Effector memory CD4-positive, alpha-beta T cell (primary cell): ENCODE measurements at regions not wholly inside any gene's neighbourhood (a gene's known extent, or its start where the extent isn't known, plus 50 kb on each side); places are given as distances from the start of the nearest gene placed in this dataset.
"Not testable (repeated sequence)": the region's sequence is repeated elsewhere in the genome, so short reads cannot be mapped to it uniquely, and the experiment has no call there.

ENCODE experiments used
- DNase-seq, 3 donors: peaks; one replicate each; pipeline ENCODE4 v3.0.0-alpha.2; 2020
- H3K27ac ChIP-seq: 2 replicates; pipeline ENCODE4 v1.7.0; 2013; ENCODE audit warnings: mild to moderate bottlenecking, low read length, moderate library complexity; ENCODE audit not compliant: insufficient read depth, poor library complexity, severe bottlenecking
- H3K27me3 ChIP-seq: replicated peaks from 2 replicates; pipeline ENCODE4 v1.7.0; 2013; ENCODE audit warnings: mild to moderate bottlenecking, low read length; ENCODE audit not compliant: insufficient read depth, control insufficient read depth, poor library complexity, severe bottlenecking
- H3K36me3 ChIP-seq: 2 replicates; pipeline ENCODE4 v1.7.0; 2013; ENCODE audit warnings: mild to moderate bottlenecking, low read length, moderate library complexity; ENCODE audit not compliant: control insufficient read depth, insufficient read depth
- H3K4me1 ChIP-seq: 2 replicates; pipeline ENCODE4 v1.7.0; 2013; ENCODE audit warnings: low read length, mild to moderate bottlenecking; ENCODE audit not compliant: control insufficient read depth, insufficient read depth, poor library complexity, severe bottlenecking
- H3K4me3 ChIP-seq: 2 replicates; pipeline ENCODE4 v1.7.0; 2013; ENCODE audit warnings: low read length, low read depth, mild to moderate bottlenecking; ENCODE audit not compliant: insufficient read depth, poor library complexity, severe bottlenecking
- H3K9me3 ChIP-seq: 2 replicates; pipeline ENCODE4 v1.7.0; 2013; ENCODE audit warnings: mild to moderate bottlenecking, low read length, moderate library complexity; ENCODE audit not compliant: control insufficient read depth

GRCh38 chr2:54040685-54041084 lies 69.9 kb upstream of the PSME4 start:
- no peak for DNase-seq
- Histone ChIP-seq H3K27me3 (no peaks in the 10 kb centered on the region), H3K27ac (no peak overlapping the region), H3K9me3 (no peaks in the 10 kb centered on the region), H3K4me1 (no peaks in the 10 kb centered on the region), H3K4me3 (no peak overlapping the region), H3K36me3 (no peaks in the 10 kb centered on the region)

GRCh38 chr2:54040250-54040649 lies 69.5 kb upstream of the PSME4 start:
- no peaks in the 10 kb centered on the region for H3K4me1 ChIP-seq
- H3K9me3 ChIP-seq = no peaks in the 10 kb centered on the region
- no peak overlapping the region for H3K27ac ChIP-seq
- no peaks in the 10 kb centered on the region for H3K27me3 ChIP-seq
- H3K4me3 ChIP-seq = no peak overlapping the region
- no peaks in the 10 kb centered on the region for H3K36me3 ChIP-seq
- DNase-seq = no peak

- Histone ChIP-seq H3K9me3 (no peaks in the 10 kb centered on the region), H3K4me3 (no peak overlapping the region), H3K36me3 (no peaks in the 10 kb centered on the region), H3K4me1 (no peaks in the 10 kb centered on the region), H3K27ac (no peak overlapping the region), H3K27me3 (no peaks in the 10 kb centered on the region)
- DNase-seq = no peak
Observed at GRCh38 chr2:54038835-54039234, 68.0 kb upstream of the PSME4 start.

GRCh38 chr2:54031288-54031687 lies 60.5 kb upstream of the PSME4 start:
- H3K4me1 ChIP-seq, DNase-seq, H3K27me3 ChIP-seq, H3K27ac ChIP-seq, H3K4me3 ChIP-seq, H3K36me3 ChIP-seq, H3K9me3 ChIP-seq: not testable (repeated sequence)

DNA sequence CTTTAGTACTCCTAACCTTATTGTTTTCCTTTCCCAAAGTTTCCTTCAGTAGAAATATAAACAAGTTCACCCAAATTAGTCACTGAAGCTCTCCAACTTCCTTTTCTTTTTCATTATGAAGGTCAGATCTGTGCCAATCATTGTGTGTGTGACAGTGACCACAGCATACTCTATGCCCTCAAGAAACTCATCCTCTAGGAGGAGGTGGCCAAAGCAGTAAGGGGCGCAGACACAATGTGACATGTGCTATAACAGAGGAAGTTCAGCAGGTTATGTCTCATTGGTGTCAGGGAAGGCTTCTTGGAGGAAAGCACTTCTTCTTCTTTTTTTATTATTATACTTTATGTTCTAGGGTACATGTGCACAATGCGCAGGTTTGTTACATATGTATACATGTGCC lies 60.0 kb upstream of the PSME4 start:
- DNase-seq = no peak

GRCh38 chr2:54030396-54030741 lies 59.6 kb upstream of the PSME4 start:
- no peaks in the 10 kb centered on the region for H3K4me1 ChIP-seq
- H3K27me3 ChIP-seq = no peaks in the 10 kb centered on the region
- no peak overlapping the region for H3K27ac ChIP-seq
- no peak for DNase-seq
- no peak overlapping the region for H3K4me3 ChIP-seq
- no peaks in the 10 kb centered on the region for H3K9me3 ChIP-seq
- no peaks in the 10 kb centered on the region for H3K36me3 ChIP-seq

More for the DNA sequence above, 60.0 kb upstream of the PSME4 start:
- H3K27ac ChIP-seq = no peak overlapping the region
- H3K4me1 ChIP-seq = no peaks in the 10 kb centered on the region
- H3K36me3 ChIP-seq = no peaks in the 10 kb centered on the region
- no peaks in the 10 kb centered on the region for H3K27me3 ChIP-seq
- no peaks in the 10 kb centered on the region for H3K9me3 ChIP-seq
- no peak overlapping the region for H3K4me3 ChIP-seq

DNA sequence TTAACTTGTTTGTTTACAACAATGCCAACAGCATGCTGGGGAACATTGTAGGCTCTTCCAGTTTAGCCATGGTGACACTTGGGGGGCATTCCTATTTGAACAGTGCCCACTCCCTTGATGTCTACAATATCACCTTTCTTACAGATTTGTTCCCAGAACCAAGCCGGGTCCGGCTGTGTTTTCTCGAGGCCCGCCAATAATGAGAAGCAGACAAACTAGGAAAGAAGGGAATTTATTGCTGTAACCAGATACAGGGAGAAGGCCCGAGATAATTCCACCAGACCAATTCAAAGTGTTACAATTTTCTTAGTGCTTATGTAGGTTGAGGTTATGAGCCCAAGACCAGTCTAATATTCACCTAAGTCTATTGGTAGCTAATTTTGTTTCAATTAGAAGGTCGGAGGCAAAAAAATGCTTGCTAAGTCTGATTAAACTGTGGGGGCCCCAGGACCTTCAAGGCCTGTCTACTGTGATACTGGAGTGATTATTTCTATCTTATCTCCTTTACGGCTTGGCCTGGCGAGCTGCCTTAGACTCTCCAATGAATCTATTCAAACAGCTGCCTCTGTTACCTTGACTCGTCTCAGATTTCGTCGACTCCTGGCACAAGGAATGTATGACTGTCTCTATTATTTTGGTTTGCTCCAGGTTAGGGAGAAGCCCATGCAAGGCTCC lies 59.1 kb upstream of the PSME4 start:
- no peak for DNase-seq
- Histone ChIP-seq H3K4me3 (no peak overlapping the region), H3K27ac (no peak overlapping the region)

GRCh38 chr2:54025463-54026075 lies 54.8 kb upstream of the PSME4 start:
- not testable (repeated sequence) for DNase-seq, H3K27me3 ChIP-seq, H3K27ac ChIP-seq, H3K36me3 ChIP-seq, H3K4me1 ChIP-seq, H3K9me3 ChIP-seq, H3K4me3 ChIP-seq

More for the DNA sequence above, 59.1 kb upstream of the PSME4 start:
- no peaks in the 10 kb centered on the region for H3K9me3 ChIP-seq
- H3K27me3 ChIP-seq = no peaks in the 10 kb centered on the region
- no peaks in the 10 kb centered on the region for H3K36me3 ChIP-seq
- H3K4me1 ChIP-seq = no peaks in the 10 kb centered on the region

DNA sequence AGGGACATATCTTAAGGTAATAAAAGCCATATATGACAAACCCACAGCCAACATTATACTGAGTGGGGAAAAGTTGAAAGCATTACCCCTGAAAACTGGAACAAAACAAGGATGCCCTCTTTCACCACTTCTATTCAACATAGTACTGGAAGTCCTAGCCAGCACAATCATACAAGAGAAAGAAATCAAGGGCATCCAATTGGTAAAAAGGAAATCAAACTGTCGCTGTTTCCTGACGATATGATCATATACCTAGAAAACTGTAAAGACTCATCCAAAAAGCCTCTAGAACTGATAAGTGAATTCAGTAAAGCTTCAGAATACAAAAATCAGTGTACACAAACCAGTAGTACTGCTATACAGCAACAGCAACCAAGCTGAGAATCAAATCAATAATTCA lies 53.8 kb upstream of the PSME4 start:
- DNase-seq = no peak
- no peaks in the 10 kb centered on the region for H3K27me3 ChIP-seq
- H3K4me1 ChIP-seq = no peaks in the 10 kb centered on the region
- no peak overlapping the region for H3K27ac ChIP-seq
- peaks cover 5% of the 10 kb centered on the region for H3K36me3 ChIP-seq
- H3K4me3 ChIP-seq = no peak overlapping the region
- H3K9me3 ChIP-seq = no peaks in the 10 kb centered on the region

GRCh38 chr2:54021702-54022101 lies 50.9 kb upstream of the PSME4 start:
- Histone ChIP-seq H3K4me1 (no peaks in the 10 kb centered on the region), H3K27me3 (no peaks in the 10 kb centered on the region), H3K36me3 (peaks cover 5% of the 10 kb centered on the region), H3K9me3 (no peaks in the 10 kb centered on the region), H3K4me3 (no peak overlapping the region), H3K27ac (no peak overlapping the region)
- DNase-seq = no peak
